ENCODE measurements at regions not wholly inside any gene's neighbourhood (a gene's known extent, or its start where the extent isn't known, plus 50 kb on each side); places are given as distances from the start of the nearest gene placed in this dataset.
"Not testable (repeated sequence)": the region's sequence is repeated elsewhere in the genome, so short reads cannot be mapped to it uniquely, and the experiment has no call there.

- TF ChIP-seq CTCF (IDR thresholded peaks at IDR 0.05; ENCODE audit: insufficient read depth, low read depth, low read length); EZH2 (IDR thresholded peaks at IDR 0.05; ENCODE audit: insufficient read depth, low read length): not testable (repeated sequence)
Measured at GRCh38 chr2:89828961-89829631, 1137.6 kb downstream of the RPIA start.
